ENCODE measurements at regions not wholly inside any gene's neighbourhood (a gene's known extent, or its start where the extent isn't known, plus 50 kb on each side); places are given as distances from the start of the nearest gene placed in this dataset.

DNA sequence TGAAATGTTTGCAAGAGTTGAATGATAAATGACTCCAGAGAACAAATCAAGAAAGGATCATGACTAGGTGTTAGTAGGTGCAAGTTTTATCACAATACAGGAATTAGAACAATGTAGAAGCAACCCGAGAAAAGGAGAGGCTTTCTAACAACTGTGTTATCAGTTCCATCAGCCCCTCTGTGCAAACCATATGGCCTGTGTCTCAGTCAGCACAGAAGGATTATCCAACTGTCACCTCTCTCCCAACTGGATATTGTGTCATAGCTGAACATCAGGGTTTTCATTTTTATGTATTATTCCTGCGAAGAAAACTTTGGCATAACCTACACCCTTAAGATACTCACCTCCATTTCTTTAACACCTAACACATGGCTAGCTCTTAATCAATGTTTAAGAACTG is 321.6 kb upstream of the RND3 start:
- TF ChIP-seq, protein P1, sequence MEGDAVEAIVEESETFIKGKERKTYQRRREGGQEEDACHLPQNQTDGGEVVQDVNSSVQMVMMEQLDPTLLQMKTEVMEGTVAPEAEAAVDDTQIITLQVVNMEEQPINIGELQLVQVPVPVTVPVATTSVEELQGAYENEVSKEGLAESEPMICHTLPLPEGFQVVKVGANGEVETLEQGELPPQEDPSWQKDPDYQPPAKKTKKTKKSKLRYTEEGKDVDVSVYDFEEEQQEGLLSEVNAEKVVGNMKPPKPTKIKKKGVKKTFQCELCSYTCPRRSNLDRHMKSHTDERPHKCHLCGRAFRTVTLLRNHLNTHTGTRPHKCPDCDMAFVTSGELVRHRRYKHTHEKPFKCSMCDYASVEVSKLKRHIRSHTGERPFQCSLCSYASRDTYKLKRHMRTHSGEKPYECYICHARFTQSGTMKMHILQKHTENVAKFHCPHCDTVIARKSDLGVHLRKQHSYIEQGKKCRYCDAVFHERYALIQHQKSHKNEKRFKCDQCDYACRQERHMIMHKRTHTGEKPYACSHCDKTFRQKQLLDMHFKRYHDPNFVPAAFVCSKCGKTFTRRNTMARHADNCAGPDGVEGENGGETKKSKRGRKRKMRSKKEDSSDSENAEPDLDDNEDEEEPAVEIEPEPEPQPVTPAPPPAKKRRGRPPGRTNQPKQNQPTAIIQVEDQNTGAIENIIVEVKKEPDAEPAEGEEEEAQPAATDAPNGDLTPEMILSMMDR (IDR thresholded peaks at IDR 0.05) = no peak

DNA sequence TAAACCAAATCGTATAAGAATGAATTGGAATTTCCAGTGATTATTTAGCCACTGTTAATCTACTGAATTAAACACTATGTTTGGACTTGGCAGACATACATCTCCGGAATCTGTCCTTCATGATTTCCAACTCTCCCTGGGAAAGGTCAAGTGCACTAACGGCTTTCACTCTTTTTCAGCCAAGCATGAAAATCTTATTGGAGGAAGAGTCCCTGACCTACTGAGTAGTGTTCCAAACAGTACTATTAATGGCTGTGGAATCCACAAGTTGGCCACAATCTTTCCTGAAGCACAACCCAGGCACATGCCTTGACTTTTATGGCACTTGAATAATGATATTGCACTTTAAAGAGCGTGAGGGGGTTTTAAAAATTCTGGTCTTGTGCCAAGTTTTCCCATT is 318.9 kb upstream of the RND3 start:
- TF ChIP-seq, protein P1 (IDR thresholded peaks at IDR 0.05) = no peak

DNA sequence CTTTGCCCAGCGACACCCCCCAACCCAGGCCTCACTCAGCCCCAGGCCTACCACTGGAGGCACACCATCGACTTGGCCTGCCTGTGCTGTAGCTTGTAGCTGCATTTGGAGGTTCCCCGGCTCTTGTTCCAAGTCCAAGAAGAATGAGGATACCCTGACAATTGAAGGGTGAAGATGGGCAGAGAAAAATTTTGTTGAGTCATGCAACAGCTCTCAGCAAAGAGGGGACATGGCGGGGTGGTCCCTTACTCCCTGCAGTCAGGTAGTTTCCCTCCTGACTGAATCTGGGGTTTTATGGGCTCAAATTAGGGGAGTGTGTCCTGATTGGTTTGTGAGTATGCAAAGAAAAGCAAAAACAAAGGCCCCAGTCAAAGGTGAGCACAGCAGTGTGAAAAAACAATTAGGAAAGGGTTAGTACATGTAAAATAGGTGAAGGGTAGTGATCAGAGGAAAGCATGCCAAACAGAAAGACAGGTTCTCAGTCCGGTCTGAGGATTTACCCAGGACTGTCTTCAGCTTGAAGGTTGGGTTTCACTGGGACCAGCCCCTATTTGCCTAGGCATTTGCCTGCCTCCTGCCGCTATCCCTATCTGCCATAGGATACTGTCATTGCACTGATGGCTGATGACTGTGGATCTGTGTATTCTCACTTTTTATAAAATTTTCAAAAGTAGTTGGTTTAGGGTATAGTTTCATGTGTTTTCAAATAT is 316.4 kb upstream of the RND3 start:
- TF ChIP-seq, protein P1 (IDR thresholded peaks at IDR 0.05) = no peak

DNA sequence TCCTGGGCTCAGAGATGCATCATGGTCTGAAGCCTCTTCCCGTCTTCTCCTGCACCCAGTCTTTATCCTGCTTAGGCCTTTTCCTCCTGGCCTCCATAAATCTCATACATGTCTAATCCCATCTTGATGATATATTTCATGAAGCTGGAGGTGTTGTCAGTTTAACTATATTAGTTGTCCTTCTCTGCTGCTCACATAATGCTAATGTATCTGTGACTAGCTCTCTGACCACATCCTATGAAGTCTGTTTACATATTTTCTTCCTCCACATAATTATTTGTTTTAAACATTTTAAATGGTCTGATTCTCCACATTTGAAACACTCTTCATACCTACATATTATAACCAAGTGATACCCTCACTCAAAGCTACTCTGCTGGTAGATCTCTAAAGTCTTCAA is 315.2 kb upstream of the RND3 start:
- TF ChIP-seq, protein P1 (IDR thresholded peaks at IDR 0.05) = no peak

DNA sequence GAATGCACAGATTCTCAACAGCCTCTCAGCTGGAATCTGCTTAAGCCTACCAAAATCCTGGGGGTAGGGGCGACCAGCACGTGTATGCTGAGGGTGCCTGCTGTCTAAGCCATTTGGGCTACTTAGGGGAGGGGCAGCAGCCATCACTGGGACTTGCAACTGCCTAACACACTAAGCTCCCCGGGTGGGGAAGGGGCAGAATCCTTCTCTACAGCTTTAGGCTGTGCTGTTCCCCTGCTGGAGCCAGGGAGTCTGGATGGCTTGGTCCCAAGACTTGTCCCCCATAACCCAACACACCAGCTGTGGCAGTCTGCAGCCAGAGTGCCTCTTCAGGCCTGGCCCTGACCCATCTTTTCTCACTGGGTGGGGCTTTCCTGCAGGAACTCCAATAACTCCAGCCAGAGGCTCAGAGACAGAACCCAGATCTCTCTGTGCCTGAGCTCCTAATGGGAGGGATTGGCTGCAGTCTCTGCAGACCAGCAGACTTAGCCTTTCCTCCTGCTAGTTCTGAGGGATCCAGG is 305.4 kb upstream of the RND3 start:
- TF ChIP-seq, protein P1 (IDR thresholded peaks at IDR 0.05) = no peak

DNA sequence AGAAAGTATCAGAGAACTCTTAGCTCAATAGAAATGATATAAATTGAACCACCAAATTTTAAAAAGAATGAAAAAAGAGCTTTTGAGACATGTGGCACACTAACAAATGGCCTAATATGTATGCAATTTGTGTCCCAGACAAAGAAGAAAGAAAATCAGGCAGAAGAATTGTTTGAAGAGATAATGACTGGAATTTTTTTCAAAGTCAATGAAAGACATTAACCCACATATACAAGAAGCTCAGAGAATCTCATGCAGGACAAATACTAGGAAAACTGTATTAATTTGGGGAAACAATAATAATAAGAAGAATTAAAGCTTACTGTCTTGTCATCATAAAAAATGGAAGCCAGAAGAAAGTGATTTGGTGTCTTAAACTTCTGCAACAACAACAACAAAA is 304.1 kb upstream of the RND3 start:
- TF ChIP-seq, protein P1 (IDR thresholded peaks at IDR 0.05) = no peak

DNA sequence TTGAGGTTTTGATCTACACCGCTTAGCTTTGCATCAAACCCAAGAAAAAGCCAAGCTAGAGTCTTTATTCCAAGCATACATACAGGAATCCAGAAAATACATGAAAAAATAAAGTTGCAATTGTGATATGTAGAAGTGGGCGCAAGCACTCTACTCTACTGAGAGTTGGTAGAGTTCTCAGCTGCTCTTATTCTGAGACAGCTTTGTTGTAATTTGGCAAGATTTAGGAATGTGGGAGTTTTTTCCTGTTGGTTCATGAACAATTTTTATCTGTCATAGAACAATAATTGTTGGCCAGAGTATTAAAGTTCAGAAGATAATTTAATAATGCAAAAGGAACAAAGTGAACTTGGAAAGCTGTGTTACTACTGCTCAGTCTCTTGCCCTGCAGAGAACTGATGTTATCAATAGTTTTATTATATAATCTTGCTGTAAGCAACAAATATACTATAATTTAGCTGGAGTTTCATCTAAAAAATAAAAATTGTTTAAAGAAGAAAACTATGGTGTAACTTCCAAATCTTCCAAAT is 302.0 kb upstream of the RND3 start:
- TF ChIP-seq, protein P1 (IDR thresholded peaks at IDR 0.05) = no peak

All from LNCAP (cell line).